Ascending aorta (tissue), 2 donors: ENCODE measurements at regions not wholly inside any gene's neighbourhood (a gene's known extent, or its start where the extent isn't known, plus 50 kb on each side); places are given as distances from the start of the nearest gene placed in this dataset.

Experiments
- DNase-seq, 2 donors: peaks; one replicate each; pipeline ENCODE4 v3.0.0-alpha.2; 2019; ENCODE audit warnings: low spot score in 2 of 2
- H3K27ac ChIP-seq, 2 donors: fragments of 200-600 bp; sonication (generic); one replicate each; pipeline ENCODE4 v1.5.1; 2016 to 2017; ENCODE audit warnings: mild to moderate bottlenecking in 1 of 2
- H3K27me3 ChIP-seq: fragments of 200-600 bp; sonication (generic); one replicate; pipeline ENCODE4 v1.5.1; 2017
- H3K36me3 ChIP-seq, 2 donors: fragments of 200-600 bp; sonication (generic); one replicate each; pipeline ENCODE4 v1.5.1; 2016
- H3K4me1 ChIP-seq, 2 donors: fragments of 200-600 bp; sonication (generic); one replicate each; pipeline ENCODE4 v1.5.1; 2016 to 2017; ENCODE audit warnings: mild to moderate bottlenecking in 1 of 2
- H3K4me3 ChIP-seq, 2 donors: fragments of 200-600 bp; sonication (generic); one replicate each; pipeline ENCODE4 v1.5.1; 2016 to 2017; ENCODE audit warnings: mild to moderate bottlenecking in 1 of 2
- H3K9me3 ChIP-seq, 2 donors: fragments of 200-600 bp; sonication (generic); one replicate each; pipeline ENCODE4 v1.5.1; 2016
- intact Hi-C: fragments of 100-400 bp; cut with DNase I; formaldehyde crosslinking; loops from one replicate; pipeline ENCODE4 v1.15.1; 2023
- TF ChIP-seq, protein P1 (sequence below), 3 experiments: fragments of 200-600 bp in 2 of 3; fragments of 450-650 bp in 1 of 3; sonication (generic) in 2 of 3; IDR thresholded peaks; one replicate each; pipeline ENCODE4 v1.5.1; 2016 to 2019; ENCODE audit warnings: antibody characterized with exemption in 3 of 3, mild to moderate bottlenecking in 1 of 3, moderate library complexity in 1 of 3

- no peaks in the 10 kb centered on the region for H3K36me3 ChIP-seq
- intact Hi-C loops: no loop called here
- no peak overlapping the region for H3K4me3 ChIP-seq
- no peaks in the 10 kb centered on the region for H3K9me3 ChIP-seq
- no peak overlapping the region for H3K27ac ChIP-seq
- no peaks in the 10 kb centered on the region for H3K27me3 ChIP-seq
- DNase-seq: no peak
- H3K4me1 ChIP-seq: no peaks in the 10 kb centered on the region
- TF ChIP-seq, protein P1, sequence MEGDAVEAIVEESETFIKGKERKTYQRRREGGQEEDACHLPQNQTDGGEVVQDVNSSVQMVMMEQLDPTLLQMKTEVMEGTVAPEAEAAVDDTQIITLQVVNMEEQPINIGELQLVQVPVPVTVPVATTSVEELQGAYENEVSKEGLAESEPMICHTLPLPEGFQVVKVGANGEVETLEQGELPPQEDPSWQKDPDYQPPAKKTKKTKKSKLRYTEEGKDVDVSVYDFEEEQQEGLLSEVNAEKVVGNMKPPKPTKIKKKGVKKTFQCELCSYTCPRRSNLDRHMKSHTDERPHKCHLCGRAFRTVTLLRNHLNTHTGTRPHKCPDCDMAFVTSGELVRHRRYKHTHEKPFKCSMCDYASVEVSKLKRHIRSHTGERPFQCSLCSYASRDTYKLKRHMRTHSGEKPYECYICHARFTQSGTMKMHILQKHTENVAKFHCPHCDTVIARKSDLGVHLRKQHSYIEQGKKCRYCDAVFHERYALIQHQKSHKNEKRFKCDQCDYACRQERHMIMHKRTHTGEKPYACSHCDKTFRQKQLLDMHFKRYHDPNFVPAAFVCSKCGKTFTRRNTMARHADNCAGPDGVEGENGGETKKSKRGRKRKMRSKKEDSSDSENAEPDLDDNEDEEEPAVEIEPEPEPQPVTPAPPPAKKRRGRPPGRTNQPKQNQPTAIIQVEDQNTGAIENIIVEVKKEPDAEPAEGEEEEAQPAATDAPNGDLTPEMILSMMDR (IDR thresholded peaks at IDR 0.05): no peak
Measured at GRCh38 chr10:106312087-106312486, 852.4 kb downstream of the SORCS1 start.

GRCh38 chr10:106311590-106311989, 852.9 kb downstream of the SORCS1 start:
- Histone ChIP-seq H3K4me1 (no peaks in the 10 kb centered on the region), H3K27me3 (no peaks in the 10 kb centered on the region), H3K27ac (no peak overlapping the region), H3K9me3 (no peaks in the 10 kb centered on the region), H3K36me3 (no peaks in the 10 kb centered on the region), H3K4me3 (no peak overlapping the region)
- DNase-seq: no peak
- TF ChIP-seq, protein P1 (IDR thresholded peaks at IDR 0.05): no peak
- intact Hi-C loops: no loop called here

- TF ChIP-seq, protein P1 (IDR thresholded peaks at IDR 0.05): no peak
- H3K36me3 ChIP-seq: no peaks in the 10 kb centered on the region
- no peak for DNase-seq
- no peaks in the 10 kb centered on the region for H3K4me1 ChIP-seq
- H3K27ac ChIP-seq: no peak overlapping the region
- H3K27me3 ChIP-seq: no peaks in the 10 kb centered on the region
- intact Hi-C loops: no loop called here
- H3K4me3 ChIP-seq: no peak overlapping the region
- no peaks in the 10 kb centered on the region for H3K9me3 ChIP-seq
Measured at GRCh38 chr10:106310596-106310995, 853.9 kb downstream of the SORCS1 start.

DNA sequence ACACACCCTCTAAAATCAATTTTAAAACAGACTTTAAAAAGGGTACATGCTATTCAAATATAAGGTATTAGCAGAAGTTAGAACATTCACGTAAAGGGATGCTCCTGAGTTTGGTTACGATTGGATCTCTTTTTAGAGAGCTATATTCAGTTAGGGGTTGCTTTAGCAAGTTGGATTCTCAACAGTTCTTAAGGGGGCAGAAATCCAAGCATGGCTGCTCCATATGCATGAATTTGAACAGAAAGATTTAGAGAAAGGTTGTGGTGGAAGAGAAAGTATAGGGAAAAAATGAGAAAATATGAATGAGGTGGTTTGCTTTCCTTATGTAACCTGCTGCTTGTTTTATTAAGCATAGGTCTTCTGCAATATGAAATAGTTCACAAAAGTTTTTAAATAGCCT, 855.1 kb downstream of the SORCS1 start:
- no peak overlapping the region for H3K4me3 ChIP-seq
- no peaks in the 10 kb centered on the region for H3K36me3 ChIP-seq
- intact Hi-C loops: no loop called here
- no peaks in the 10 kb centered on the region for H3K9me3 ChIP-seq
- TF ChIP-seq, protein P1 (IDR thresholded peaks at IDR 0.05): no peak
- H3K4me1 ChIP-seq: no peaks in the 10 kb centered on the region
- H3K27ac ChIP-seq: no peak overlapping the region
- no peaks in the 10 kb centered on the region for H3K27me3 ChIP-seq
- no peak for DNase-seq

GRCh38 chr10:106308284-106308683, 856.2 kb downstream of the SORCS1 start:
- H3K9me3 ChIP-seq: no peaks in the 10 kb centered on the region
- no peak overlapping the region for H3K27ac ChIP-seq
- no peak overlapping the region for H3K4me3 ChIP-seq
- H3K36me3 ChIP-seq: no peaks in the 10 kb centered on the region
- intact Hi-C loops: no loop called here
- TF ChIP-seq, protein P1 (IDR thresholded peaks at IDR 0.05): no peak
- no peaks in the 10 kb centered on the region for H3K27me3 ChIP-seq
- H3K4me1 ChIP-seq: no peaks in the 10 kb centered on the region
- no peak for DNase-seq

GRCh38 chr10:106304056-106304455, 860.5 kb downstream of the SORCS1 start:
- TF ChIP-seq, protein P1 (IDR thresholded peaks at IDR 0.05): no peak
- Histone ChIP-seq H3K36me3 (no peaks in the 10 kb centered on the region), H3K27me3 (no peaks in the 10 kb centered on the region), H3K4me1 (no peaks in the 10 kb centered on the region), H3K4me3 (no peak overlapping the region), H3K9me3 (no peaks in the 10 kb centered on the region), H3K27ac (no peak overlapping the region)
- intact Hi-C loops: no loop called here
- no peak for DNase-seq
